ENCODE measurements at regions not wholly inside any gene's neighbourhood (a gene's known extent, or its start where the extent isn't known, plus 50 kb on each side); places are given as distances from the start of the nearest gene placed in this dataset.

DNA sequence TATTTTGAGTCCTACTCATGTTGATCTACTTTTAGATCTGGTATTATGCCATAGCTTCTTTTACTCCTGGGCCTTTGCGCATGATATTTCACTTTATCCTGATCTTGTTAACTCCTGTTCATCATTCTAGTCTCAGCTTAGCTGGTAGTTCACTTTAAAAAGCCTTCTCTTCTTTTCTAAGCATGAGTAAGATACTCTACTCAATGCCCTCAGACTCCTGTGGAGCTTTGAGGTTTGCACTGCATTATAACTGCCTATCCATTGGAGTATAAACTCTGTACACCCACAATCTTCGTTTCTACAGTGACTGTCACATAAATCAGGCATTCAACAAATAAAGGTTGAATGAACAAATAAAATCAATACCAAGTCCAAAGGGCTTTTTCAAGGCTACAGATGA, 357.9 kb upstream of the KCNH8 start:
- POLR2A ChIA-PET: no interaction called here

DNA sequence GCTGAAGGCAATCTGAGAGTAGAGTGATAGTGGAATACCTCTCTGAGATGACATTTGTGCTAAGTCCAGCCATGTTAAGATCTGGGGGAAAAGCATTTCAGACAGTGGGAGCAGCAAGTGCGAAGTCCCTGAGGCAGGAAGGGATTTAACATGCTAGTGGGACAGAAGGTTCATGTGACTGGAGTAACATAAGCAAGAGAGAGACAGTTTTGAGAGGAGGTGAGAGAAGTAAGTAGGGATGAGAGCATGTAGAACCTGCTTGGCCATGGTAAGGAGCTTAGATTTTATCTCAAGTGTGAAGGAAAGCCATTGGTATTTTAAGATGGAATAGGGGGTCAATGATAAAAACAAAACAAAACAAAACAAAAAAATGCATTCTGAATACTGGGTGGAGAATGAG, 358.6 kb upstream of the KCNH8 start:
- TF ChIP-seq, protein P1, sequence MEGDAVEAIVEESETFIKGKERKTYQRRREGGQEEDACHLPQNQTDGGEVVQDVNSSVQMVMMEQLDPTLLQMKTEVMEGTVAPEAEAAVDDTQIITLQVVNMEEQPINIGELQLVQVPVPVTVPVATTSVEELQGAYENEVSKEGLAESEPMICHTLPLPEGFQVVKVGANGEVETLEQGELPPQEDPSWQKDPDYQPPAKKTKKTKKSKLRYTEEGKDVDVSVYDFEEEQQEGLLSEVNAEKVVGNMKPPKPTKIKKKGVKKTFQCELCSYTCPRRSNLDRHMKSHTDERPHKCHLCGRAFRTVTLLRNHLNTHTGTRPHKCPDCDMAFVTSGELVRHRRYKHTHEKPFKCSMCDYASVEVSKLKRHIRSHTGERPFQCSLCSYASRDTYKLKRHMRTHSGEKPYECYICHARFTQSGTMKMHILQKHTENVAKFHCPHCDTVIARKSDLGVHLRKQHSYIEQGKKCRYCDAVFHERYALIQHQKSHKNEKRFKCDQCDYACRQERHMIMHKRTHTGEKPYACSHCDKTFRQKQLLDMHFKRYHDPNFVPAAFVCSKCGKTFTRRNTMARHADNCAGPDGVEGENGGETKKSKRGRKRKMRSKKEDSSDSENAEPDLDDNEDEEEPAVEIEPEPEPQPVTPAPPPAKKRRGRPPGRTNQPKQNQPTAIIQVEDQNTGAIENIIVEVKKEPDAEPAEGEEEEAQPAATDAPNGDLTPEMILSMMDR (IDR thresholded peaks at IDR 0.05; ENCODE audit: low read depth, low read length): no peak
- Histone ChIP-seq H3K9me3 (ENCODE audit: control insufficient read depth, insufficient read depth, low read length) (peaks cover 3% of the 10 kb centered on the region; the same call in 1 of the 2 replicates), H3K27me3 (ENCODE audit: control insufficient read depth, insufficient read depth, low read length) (no peaks in the 10 kb centered on the region), H3K27ac (ENCODE audit: low read depth, low read length) (no peak overlapping the region), H3K4me3 (ENCODE audit: low read depth, low read length) (no peak overlapping the region)
- CTCF ChIA-PET: no interaction called here
- DNase-seq (ENCODE audit: low read depth, low spot score): no peak
- POLR2A ChIA-PET: no interaction called here

More for the DNA sequence above, 357.9 kb upstream of the KCNH8 start:
- no peak for DNase-seq (ENCODE audit: low read depth, low spot score)
- CTCF ChIA-PET: no interaction called here
- Histone ChIP-seq H3K9me3 (ENCODE audit: control insufficient read depth, insufficient read depth, low read length) (peaks cover 3% of the 10 kb centered on the region; the same call in 1 of the 2 replicates), H3K27ac (ENCODE audit: low read depth, low read length) (no peak overlapping the region), H3K4me3 (ENCODE audit: low read depth, low read length) (no peak overlapping the region), H3K27me3 (ENCODE audit: control insufficient read depth, insufficient read depth, low read length) (no peaks in the 10 kb centered on the region)
- TF ChIP-seq, protein P1 (IDR thresholded peaks at IDR 0.05; ENCODE audit: low read depth, low read length): no peak

DNA sequence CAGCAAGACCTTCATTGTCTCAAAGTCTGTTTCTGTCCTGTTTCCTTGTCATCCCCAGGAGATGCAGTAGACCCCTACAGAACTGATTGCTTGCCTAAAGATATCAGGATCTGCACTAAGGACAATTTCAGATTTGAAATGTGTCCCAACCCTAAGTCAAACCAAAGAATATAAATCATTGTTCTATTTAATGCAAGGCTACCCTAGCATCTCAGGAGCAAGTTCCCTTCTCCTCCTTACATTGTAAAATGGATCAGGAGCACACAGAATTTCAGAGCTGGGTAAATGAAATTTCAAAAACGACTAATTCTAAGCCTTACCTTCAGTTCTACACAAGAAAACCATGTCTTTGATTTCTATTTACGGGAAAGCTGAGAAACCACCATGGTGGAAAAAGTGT, 360.9 kb upstream of the KCNH8 start:
- Histone ChIP-seq H3K27me3 (ENCODE audit: control insufficient read depth, insufficient read depth, low read length) (no peaks in the 10 kb centered on the region), H3K4me3 (ENCODE audit: low read depth, low read length) (no peak overlapping the region), H3K9me3 (ENCODE audit: control insufficient read depth, insufficient read depth, low read length) (no peaks in the 10 kb centered on the region), H3K27ac (ENCODE audit: low read depth, low read length) (no peak overlapping the region)
- ChIA-PET POLR2A (no interaction called here), CTCF (no interaction called here)
- TF ChIP-seq, protein P1 (IDR thresholded peaks at IDR 0.05; ENCODE audit: low read depth, low read length): no peak
- DNase-seq (ENCODE audit: low read depth, low spot score): no peak

- POLR2A ChIA-PET: no interaction called here
- CTCF ChIA-PET: no interaction called here
Observed at GRCh38 chr3:18786650-18787323, 361.5 kb upstream of the KCNH8 start.

GRCh38 chr3:18782191-18782590, 357.1 kb upstream of the SATB1 start:
- H3K27ac ChIP-seq (ENCODE audit: low read depth, low read length): no peak overlapping the region

More at GRCh38 chr3:18786650-18787323, 361.5 kb upstream of the KCNH8 start:
- Histone ChIP-seq H3K4me3 (ENCODE audit: low read depth, low read length) (no peak overlapping the region), H3K27me3 (ENCODE audit: control insufficient read depth, insufficient read depth, low read length) (no peaks in the 10 kb centered on the region), H3K27ac (ENCODE audit: low read depth, low read length) (no peak overlapping the region), H3K9me3 (ENCODE audit: control insufficient read depth, insufficient read depth, low read length) (no peaks in the 10 kb centered on the region)
- TF ChIP-seq, protein P1 (IDR thresholded peaks at IDR 0.05; ENCODE audit: low read depth, low read length): no peak
- DNase-seq (ENCODE audit: low read depth, low spot score): no peak

More at GRCh38 chr3:18782191-18782590, 357.1 kb upstream of the SATB1 start:
- no peaks in the 10 kb centered on the region for H3K9me3 ChIP-seq (ENCODE audit: control insufficient read depth, insufficient read depth, low read length)
- TF ChIP-seq, protein P1 (IDR thresholded peaks at IDR 0.05; ENCODE audit: low read depth, low read length): no peak
- ChIA-PET CTCF (no interaction called here), POLR2A (no interaction called here)
- no peaks in the 10 kb centered on the region for H3K27me3 ChIP-seq (ENCODE audit: control insufficient read depth, insufficient read depth, low read length)
- no peak overlapping the region for H3K4me3 ChIP-seq (ENCODE audit: low read depth, low read length)
- DNase-seq (ENCODE audit: low read depth, low spot score): no peak

All from AG04450 (cell line).